NCI-H2107 treated with DMSO at 0.1 percent for 48 hours (cell line): ENCODE measurements at regions not wholly inside any gene's neighbourhood (a gene's known extent, or its start where the extent isn't known, plus 50 kb on each side); places are given as distances from the start of the nearest gene placed in this dataset.
"Not testable (repeated sequence)": the region's sequence is repeated elsewhere in the genome, so short reads cannot be mapped to it uniquely, and the experiment has no call there.

Source experiments
- DNase-seq: peaks from one replicate; lab custom pipeline; 2025; ENCODE audit not compliant: unreplicated experiment; lab: John Stamatoyannopoulos, UW

- DNase-seq: no peak
Measured at GRCh38 chr3:145326666-145327065, 834.3 kb downstream of the PLOD2 start.

GRCh38 chr3:145333427-145333826, 827.6 kb downstream of the PLOD2 start:
- not testable (repeated sequence) for DNase-seq

GRCh38 chr3:145333931-145334330, 827.1 kb downstream of the PLOD2 start:
- DNase-seq: no peak

GRCh38 chr3:145355206-145355605, 805.8 kb downstream of the PLOD2 start:
- DNase-seq: no peak

GRCh38 chr3:145357453-145357852, 803.5 kb downstream of the PLOD2 start:
- DNase-seq: no peak

- no peak for DNase-seq
Measured at GRCh38 chr3:145359040-145359439, 801.9 kb downstream of the PLOD2 start.

- DNase-seq: no peak
Measured at GRCh38 chr3:145368748-145369147, 792.2 kb downstream of the PLOD2 start.

GRCh38 chr3:145370870-145371269, 790.1 kb downstream of the PLOD2 start:
- no peak for DNase-seq

- DNase-seq: no peak
Measured at GRCh38 chr3:145377301-145377700, 783.7 kb downstream of the PLOD2 start.

GRCh38 chr3:145383416-145383815, 777.6 kb downstream of the PLOD2 start:
- no peak for DNase-seq

- DNase-seq: no peak
Measured at GRCh38 chr3:145384307-145384706, 776.7 kb downstream of the PLOD2 start.

GRCh38 chr3:145387211-145387610, 773.8 kb downstream of the PLOD2 start:
- no peak for DNase-seq

GRCh38 chr3:145395421-145395820, 765.6 kb downstream of the PLOD2 start:
- no peak for DNase-seq

- DNase-seq: no peak
Measured at GRCh38 chr3:145411605-145412004, 749.4 kb downstream of the PLOD2 start.

GRCh38 chr3:145417678-145418077, 743.3 kb downstream of the PLOD2 start:
- DNase-seq: no peak

GRCh38 chr3:145422556-145422955, 738.4 kb downstream of the PLOD2 start:
- DNase-seq: no peak

GRCh38 chr3:145427355-145427754, 733.6 kb downstream of the PLOD2 start:
- DNase-seq: no peak

GRCh38 chr3:145429546-145429945, 731.4 kb downstream of the PLOD2 start:
- DNase-seq: no peak

GRCh38 chr3:145448436-145448835, 712.5 kb downstream of the PLOD2 start:
- DNase-seq: no peak

GRCh38 chr3:145450018-145450682, 710.8 kb downstream of the PLOD2 start:
- DNase-seq: no peak

GRCh38 chr3:145457825-145458552, 703.0 kb downstream of the PLOD2 start:
- DNase-seq: no peak

- DNase-seq: not testable (repeated sequence)
Measured at GRCh38 chr3:145459681-145460080, 701.3 kb downstream of the PLOD2 start.

GRCh38 chr3:145471976-145472375, 689.0 kb downstream of the PLOD2 start:
- DNase-seq: no peak
